ENCODE measurements at regions not wholly inside any gene's neighbourhood (a gene's known extent, or its start where the extent isn't known, plus 50 kb on each side); places are given as distances from the start of the nearest gene placed in this dataset.

GRCh38 chr10:129335942-129336341 lies 131.1 kb upstream of the MGMT start:
- no peak for DNase-seq

DNA sequence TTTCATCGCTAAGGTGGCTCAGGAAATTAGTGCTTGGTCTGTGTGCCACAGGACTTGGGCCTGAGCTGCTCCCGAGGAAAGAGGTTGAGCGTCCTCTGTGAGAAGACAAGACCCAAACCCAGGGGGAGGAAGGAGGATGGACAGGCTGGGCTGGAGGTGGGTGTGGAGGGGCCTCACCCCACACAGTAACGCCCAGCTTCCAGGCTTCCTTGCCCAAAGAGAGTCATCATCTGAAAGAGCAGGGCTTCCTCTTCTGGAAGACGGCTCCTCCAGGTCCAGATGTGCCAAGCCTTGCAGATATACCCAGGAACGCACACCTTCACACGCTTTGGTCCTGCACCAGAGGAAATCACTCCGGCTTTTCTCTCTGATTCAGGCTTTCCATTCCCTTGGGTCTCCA lies 127.8 kb upstream of the MGMT start:
- DNase-seq = no peak

GRCh38 chr10:129339841-129340240 lies 127.2 kb upstream of the MGMT start:
- no peak for DNase-seq

GRCh38 chr10:129341087-129341486 lies 126.0 kb upstream of the MGMT start:
- DNase-seq = no peak

- DNase-seq = no peak
Measured at GRCh38 chr10:129342385-129342784, 124.7 kb upstream of the MGMT start.

- DNase-seq = no peak
Measured at GRCh38 chr10:129343141-129343540, 123.9 kb upstream of the MGMT start.

DNA sequence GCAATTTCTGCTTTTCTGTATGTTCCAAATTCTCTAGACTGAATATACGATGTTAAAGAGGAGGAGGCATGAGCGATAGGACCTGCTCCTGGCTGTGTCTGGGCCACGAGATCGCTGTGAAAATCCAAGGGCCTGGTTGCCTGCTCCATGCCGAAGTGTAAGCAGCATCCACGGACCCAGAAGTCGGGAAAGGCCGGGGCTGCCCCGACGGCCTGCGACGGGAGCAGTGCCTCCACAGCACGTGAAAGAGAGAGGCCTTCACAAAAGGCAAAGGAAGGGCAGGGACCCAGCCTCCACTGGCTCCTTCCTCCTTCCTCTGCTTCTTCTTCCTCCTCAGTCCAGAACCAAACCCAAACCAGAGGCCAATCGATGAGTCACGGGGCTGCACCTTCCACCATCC lies 122.9 kb upstream of the MGMT start:
- no peak for DNase-seq

DNA sequence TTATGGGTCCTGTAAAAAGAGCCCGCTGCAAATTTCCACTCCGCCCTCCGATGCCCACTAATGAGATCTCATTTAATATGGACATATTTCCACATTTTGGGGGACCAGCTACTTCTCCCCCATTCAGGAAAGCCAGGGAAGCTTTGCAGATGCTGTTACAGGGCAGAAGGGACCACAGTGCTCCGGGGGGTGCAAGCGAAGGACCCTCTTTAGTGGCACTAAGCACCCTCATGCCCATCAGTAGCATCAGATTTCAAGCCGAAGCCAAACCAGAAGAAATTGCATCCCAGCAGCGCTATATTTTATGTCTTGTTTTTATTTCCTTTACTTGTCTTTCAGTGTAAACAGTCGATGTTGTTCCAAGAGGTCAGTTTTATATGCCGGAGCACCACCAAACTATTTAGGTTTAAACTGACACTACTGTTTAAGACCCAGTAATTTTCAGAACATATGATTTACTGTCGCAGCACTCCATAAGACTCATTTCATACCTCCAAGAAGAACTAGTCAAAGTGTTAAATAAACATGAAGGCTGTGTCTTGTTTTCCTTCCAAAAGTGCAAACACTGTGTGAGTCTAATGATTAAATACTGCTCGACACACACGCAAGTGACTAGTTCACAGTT lies 122.2 kb upstream of the MGMT start:
- no peak for DNase-seq

GRCh38 chr10:129345763-129346162 lies 121.3 kb upstream of the MGMT start:
- no peak for DNase-seq

DNA sequence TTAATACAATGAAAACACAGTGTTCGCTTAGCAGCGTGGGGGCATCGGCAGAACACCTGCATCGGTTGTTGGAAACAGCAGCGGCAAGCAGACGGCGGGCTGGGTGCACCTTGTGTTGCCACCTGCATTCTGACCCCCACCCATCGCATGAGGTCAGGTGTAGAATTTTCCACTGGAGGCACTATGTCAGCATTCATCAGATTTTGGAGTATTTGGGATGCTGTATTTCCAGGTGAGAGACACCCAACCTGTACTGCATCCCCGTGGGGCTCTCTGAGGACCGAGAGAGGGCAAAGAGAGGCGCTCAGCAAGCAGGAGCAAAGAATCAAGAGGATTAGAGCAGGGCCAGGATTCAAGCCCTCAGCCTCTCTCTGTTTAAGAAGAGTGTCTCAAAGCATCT lies 116.4 kb upstream of the MGMT start:
- no peak for DNase-seq

GRCh38 chr10:129353101-129353500 lies 113.9 kb upstream of the MGMT start:
- DNase-seq = no peak

DNA sequence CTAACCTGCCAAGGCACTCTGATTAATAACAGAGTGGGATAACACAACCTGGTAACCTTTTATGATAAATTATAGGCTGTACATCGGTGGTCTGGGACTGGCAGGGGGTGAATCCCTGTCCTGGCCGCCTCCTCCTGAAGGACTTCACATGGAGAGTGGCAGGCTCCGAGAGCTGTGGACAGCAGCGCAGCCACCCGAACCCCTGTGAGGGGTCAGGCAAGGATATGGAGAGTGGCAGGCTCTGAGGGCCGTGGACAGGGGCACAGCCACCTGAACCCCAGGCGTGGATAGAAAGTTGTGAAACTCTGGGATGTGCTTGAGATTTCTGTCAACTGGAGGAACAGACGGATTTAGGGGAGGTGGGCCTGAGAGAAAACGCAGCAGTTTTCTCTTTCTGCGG lies 107.0 kb upstream of the MGMT start:
- DNase-seq = no peak

DNA sequence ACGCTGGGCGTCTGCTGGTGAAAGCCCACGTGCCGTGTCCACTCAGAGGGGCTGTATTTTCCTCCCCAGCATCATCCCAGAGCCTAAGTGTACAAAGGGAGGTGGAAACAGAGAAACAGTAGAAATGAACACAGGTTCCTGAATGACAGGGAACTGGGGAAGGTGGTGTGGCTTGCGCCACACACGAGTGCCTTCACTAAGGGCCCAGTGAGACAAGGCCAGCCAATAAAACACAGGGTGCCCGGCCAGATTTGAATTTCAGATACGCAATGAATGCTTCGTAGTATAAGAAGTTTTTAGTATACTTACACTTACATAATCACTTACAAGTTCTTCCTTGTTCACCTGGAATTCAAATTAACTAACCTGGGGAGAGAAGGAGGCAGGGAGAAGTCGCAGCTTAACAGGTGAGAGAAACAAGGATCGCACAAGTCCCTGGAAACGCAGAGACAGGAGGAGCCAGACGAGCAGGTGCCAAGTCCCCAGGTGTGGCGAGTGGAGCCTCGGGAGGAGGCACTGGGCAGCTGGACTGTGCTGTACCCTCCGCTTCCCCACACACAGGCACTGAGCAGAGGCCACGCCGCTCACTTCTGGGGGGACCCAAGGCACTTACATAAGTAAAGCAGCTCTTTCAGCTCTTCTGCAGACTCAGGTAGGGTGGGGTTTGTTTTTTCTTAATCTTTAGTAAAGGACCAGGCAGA lies 105.2 kb upstream of the MGMT start:
- no peak for DNase-seq

GRCh38 chr10:129364949-129365348 lies 102.1 kb upstream of the MGMT start:
- no peak for DNase-seq

- no peak for DNase-seq
Measured at GRCh38 chr10:129365767-129366402, 101.2 kb upstream of the MGMT start.

DNA sequence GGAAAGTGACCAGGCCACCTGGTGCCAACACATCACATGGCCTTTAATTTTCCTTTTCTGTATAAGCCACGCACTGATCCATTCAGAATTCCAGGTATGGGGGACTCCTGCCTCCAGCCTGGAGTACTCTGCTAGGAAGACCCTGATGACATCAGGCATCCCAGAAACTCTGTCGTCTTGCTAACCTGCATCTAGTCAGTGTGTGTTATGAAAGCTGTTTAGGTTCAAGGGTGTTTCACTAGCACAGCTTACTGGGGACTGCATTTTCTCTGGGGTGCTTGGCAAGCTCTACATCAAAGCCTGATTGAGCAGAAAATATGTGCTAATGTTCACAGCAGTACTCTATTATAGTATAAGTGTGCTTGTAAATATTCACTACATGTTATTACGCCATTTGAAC lies 100.6 kb upstream of the MGMT start:
- no peak for DNase-seq

- peak; percentile 39 for DNase-seq
Measured at GRCh38 chr10:129369566-129369965, 97.5 kb upstream of the MGMT start.

- no peak for DNase-seq
Measured at GRCh38 chr10:129371541-129371940, 95.5 kb upstream of the MGMT start.

DNA sequence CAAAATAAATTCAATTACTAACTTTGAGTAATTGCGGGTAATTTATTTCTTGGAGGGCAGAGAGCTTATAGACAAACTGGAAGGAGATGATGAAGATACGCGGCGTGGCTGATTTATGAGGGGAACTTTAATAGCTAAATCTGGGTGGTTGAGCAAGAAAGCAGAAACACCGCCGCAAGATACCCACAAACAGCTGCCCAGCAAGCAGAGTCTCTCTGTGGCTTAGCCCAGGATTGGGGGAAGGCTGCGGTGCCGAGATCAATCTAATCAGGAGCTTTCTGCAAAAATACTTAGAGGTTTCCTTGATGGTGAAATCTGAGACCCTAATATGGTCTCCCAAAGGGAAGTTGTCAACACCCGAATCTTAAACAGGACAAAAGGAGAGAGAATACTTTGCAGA lies 94.9 kb upstream of the MGMT start:
- DNase-seq = no peak

- no peak for DNase-seq
Measured at GRCh38 chr10:129373231-129373630, 93.8 kb upstream of the MGMT start.

DNA sequence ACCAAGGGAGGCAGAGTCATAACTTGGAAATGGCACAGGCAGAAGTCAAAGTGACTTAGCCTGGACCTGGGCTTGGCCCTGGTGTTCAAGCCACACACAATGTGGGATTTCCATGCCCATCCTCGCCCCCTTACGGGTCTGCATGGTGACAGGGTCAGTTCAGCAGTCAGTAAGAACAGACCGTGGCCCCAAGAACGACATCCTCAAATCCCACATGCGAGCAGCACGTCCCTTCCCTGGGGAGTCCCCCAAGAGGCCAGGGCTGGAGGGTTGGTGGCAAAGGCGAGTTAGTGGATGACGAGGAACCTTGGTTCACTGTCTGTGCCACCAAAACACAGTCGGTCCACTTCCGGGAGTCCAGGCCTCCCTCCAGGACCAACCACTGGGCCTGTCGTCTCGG lies 93.3 kb upstream of the MGMT start:
- DNase-seq = no peak

DNA sequence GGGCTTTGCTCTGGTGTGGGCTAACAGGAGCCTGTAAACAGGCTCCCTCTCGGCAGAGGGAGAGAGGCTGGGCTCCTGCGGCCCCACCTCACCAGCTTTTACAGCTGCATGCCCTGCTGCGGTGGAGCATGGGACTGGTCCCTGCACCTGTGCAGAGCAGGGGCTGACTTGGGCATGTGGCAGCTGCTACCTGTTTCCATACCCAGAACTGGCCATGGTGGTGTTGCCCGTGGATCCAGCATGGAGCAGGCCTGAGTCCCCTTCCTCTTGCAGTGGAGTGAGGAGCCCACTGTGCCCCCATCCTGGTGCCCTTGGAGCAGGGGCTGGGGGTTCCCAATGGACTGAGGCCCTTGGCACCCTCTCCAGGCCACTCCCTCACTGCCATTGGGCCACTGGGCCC lies 91.9 kb upstream of the MGMT start:
- DNase-seq = no peak

DNA sequence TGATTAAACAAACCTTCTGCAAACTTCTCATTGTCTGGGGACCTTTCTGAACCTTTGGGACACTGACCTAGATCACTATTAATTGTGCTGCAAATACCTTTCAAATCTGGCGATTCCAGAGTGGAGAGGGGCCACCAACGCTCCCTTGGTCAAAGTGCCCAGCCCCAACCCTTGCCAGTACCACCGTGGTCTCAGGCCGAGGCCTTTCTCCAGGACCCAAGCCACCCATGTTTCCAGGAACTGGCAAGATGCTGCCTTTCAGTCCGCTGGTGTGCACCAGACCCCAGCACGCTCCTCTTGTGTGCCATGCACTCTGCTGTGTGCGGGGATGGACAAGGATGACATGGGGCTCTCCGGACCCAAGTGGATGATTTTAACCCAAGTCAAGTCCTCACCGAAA lies 91.1 kb upstream of the MGMT start:
- no peak for DNase-seq

DNA sequence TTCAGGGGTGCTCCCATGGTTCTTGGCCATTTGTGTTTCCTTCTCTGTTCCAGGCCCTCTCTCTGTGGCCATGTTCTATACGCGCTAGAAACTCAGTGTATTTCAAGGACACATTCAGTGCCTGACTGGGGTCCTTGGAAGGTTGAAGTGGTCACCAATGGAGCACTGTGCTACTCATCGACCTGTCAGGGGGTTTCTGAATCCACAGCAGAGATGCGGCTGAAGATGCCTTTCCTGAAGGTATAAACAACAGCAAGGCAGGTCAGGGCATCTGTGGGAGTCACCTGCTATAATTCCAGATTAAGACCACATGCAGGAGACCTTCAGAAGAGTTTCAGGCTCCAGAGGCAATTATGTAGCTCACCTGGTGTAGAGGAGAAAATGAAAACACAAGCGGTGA lies 86.8 kb upstream of the MGMT start:
- no peak for DNase-seq
